ENCODE measurements at regions not wholly inside any gene's neighbourhood (a gene's known extent, or its start where the extent isn't known, plus 50 kb on each side); places are given as distances from the start of the nearest gene placed in this dataset.
"Not testable (repeated sequence)": the region's sequence is repeated elsewhere in the genome, so short reads cannot be mapped to it uniquely, and the experiment has no call there.

- no peak for DNase-seq
Measured at GRCh38 chrX:74251006-74251930, 52.7 kb upstream of the ZCCHC13 start.

DNA sequence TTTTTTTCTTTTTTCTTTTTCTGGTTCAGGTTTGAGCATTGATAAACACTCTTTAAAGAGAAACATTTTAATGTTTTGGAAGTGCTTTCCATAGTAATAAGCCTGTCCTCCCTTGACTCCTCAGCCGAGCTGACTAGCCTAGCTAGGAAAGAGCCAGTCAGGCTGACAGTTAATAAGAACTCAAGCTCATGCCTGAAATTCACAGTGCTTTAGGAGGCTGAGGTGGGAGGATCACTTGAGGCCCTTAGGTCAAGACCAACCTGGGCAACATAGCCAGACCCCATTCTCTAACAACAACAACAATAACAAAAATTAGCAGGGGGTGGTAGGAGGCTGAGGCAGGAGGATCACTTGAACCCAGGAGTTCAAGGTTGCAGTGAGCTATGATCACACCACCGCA is 53.4 kb upstream of the ZCCHC13 start:
- DNase-seq, result no peak

DNA sequence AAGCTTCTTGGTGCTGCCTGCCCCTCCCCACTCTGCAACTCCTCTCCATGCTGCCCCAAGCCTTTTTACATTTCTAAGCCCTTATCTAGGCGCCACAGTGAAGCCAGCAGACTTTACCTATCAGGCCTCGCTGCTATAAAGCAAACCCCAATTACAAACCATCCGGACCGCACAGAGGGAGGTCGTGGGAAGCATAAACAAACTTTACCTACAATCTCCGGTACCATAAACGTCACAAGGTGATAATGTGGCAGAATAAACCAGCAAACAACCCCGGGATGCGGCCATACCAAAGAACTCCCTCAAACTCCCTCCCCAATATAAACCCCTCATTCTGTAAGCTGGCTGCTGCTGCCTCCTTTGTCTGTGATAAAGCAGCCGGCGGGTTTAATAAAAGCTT is 54.0 kb upstream of the ZCCHC13 start:
- DNase-seq, result no peak

GRCh38 chrX:74248889-74249288 is 55.1 kb upstream of the ZCCHC13 start:
- no peak for DNase-seq

DNA sequence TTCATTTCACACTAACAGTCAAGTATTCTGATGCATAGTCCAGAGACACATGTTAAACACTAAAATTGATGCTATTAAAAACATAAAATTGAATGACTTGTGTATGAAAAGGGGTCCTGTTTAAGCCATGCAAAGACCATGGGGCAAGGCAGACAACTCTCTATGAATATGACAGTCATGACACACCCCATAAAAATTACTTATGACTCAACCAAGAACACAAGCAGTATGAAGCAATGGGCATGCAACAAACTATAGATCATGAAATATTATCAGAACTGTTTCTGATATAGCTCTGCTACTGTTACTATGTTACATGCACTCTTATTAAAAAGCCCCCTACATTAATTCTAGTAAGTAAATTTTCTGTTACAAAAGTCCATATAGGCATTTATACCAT is 57.5 kb upstream of the ZCCHC13 start:
- no peak for DNase-seq

DNA sequence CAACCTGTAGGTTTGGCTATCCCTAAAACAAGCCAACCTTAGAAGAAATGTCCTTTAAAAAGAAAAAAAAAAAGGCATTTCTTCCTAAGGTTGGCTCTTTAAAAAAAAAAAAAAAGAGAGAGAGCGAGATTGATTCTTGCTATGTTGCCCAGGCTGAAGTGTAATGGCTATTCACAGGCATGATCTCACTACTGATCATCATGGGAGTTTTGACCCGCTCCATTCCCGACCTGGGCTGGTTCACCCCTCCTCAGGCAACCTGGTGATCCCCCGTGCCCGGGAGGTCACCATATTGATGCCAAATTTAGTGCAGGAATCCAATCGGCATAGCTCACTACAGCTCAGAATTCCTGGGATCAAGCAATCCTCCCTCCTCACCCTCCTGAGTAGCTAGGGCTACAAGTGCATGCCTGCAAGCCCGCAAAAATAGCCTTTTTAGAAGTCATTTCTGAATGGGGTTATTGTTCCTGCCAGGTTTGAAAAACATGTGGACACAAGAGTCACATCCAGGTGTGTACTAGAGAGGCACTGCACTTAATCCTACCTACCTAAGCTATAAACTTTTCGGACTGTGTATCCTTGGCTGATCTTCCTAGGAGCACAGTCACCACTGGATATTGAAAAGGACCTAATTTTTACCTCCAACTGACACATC is 61.4 kb upstream of the ZCCHC13 start:
- DNase-seq, result no peak

- no peak for DNase-seq
Measured at GRCh38 chrX:74242050-74242449, 61.9 kb upstream of the ZCCHC13 start.

DNA sequence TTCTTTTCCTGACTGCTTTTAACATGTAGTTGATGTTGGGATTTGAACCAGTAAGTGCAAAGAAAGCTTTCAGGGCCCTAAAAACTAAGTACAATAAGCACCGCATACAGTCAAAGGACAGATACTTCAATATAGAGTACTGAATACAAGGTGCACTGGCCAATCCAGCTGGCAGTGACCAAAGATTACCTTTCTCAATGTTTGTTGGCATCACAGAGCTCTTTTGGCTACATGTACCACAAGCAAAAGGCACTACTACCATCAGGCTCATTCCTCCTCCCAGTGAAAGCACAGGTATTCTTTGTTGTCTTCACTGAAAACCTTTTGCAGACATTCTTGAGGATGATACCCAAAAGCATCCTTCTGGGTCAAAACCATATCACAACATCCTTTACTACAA is 65.2 kb upstream of the ZCCHC13 start:
- no peak for DNase-seq

DNA sequence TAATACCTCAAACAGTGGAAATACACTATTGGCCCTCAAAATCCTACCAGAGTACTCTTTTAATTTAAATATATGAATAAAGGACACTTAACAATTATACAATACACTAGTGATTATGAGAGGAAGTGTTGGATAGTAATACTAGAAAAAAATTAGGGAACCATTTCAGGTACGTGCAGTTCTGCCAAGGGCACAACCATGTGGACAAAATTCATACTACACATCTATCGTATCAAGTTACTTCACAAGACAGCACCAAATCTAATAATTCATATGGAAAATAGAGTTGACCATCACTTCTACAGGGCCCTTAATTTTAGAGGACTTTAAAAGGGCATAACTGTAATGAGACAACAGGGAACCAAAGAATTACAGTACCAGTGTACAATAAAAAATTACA is 69.2 kb upstream of the ZCCHC13 start:
- DNase-seq, result no peak

- DNase-seq, result no peak
Measured at GRCh38 chrX:74232859-74233258, 71.1 kb upstream of the ZCCHC13 start.

DNA sequence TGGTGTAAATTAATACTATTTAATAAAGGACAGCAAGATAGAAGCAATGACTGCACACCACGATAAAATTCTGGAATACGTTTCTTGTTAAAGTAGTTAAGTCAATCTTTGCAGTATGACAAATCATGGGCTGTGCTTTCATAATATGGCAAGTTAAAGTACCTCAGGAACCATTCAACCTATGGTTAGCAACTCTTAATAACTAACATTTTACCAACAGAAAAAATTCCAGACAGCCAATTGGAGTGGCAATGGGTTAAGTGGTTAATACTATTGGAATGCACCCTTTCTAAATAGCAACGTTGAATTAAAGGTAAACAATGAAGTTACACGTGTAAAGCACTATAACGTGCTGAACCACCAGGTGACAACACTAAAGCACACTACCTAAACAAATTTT is 72.4 kb upstream of the ZCCHC13 start:
- DNase-seq, result no peak

DNA sequence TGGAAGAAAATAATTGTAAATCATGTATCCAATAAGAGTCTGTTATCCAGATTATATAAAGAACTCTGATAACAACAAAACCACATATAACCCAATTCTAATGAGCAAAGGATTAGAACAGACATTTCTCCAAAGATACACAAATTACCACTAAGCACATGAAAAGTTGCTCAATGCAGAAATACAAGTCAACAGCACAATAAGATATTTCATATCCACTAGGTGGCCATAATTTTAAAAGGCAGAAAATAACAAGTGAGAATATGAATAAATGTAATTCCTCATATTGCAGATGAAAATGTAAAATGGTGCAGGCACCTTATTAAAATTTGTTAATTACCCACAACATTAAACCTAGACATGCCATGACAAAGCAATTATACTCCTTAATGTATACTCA is 73.9 kb upstream of the ZCCHC13 start:
- DNase-seq, result no peak

DNA sequence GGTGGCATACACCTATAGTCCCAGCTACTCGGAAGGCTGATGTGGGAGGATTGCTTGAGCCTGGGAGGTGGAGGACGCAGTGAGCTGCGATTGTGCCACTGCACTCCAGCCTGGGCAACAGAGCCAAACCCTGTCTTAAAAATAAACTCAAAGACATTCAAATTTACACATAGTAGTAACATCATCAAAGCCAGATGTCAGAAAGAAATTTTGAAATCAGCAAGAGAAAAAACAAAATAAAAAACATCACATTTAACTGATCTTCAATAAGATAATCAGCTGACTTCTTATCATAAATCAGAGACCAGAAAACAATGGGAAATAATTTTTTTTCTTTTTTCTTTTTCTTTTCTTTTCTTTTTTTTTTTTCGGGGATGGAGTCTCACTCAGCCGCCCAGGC is 78.9 kb upstream of the ZCCHC13 start:
- DNase-seq, result no peak

DNA sequence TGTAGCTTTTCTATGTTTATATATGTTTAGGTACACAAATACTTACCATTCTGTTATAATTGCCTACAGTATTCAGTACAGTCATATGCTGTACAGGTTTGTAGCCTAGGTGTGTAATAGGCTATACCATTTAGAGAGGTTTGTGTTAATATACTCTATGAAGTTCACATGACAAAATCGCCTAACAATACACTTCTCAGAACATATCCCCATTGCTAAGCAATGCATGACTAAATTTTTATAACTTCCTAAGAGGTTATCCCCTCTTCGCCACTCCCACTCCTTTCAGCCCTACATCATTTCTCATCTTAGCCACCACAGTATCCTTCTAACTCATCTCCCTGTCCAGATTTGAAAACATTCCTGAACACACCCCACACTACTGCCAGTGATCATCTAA is 83.7 kb upstream of the ZCCHC13 start:
- no peak for DNase-seq

DNA sequence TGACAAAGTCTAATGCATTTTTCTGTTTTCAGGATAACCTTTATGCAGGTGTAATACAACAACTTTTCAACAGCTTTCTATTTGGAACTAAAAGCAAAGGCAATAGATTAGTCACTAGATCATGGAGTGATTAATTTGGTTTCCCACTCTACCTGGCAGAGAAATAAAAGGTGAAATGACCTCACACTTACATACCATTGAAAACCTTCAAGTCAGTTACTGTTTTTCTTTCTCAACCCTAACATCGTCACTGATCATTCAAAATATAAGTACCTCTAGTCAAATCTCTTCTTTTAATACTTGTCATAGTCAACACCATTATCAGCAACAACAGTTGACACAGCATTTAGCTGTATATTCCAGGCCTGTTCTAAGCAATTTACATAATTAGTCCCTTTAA is 85.1 kb upstream of the ZCCHC13 start:
- DNase-seq, result no peak

- no peak for DNase-seq
Measured at GRCh38 chrX:74216421-74216820, 87.6 kb upstream of the ZCCHC13 start.

GRCh38 chrX:74211911-74212310 is 92.1 kb upstream of the ZCCHC13 start:
- DNase-seq, result no peak

- no peak for DNase-seq
Measured at GRCh38 chrX:74207539-74207938, 96.4 kb upstream of the ZCCHC13 start.

DNA sequence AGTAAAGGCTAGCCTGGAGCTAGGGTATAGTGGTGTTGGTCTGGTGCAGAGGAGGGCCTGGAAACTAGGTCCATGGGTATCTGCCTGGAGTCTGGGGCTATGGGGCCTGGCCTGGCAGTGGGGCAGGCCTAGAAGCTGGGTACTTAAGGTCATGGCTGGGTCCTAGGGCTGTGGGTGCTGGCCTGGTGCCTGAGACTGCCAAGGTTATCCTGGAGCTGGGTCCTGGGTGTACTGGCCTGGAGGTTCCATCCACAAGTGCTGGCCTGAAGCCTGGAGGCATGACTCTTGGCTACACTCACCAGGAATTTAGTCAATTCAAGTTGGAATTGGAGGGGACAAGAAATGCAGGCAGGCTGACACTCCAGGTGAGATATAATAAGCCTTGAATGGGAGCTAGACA is 108.4 kb upstream of the ZCCHC13 start:
- no peak for DNase-seq

- no peak for DNase-seq
Measured at GRCh38 chrX:74195120-74195519, 108.9 kb upstream of the ZCCHC13 start.

- no peak for DNase-seq
Measured at GRCh38 chrX:74187211-74187610, 116.8 kb upstream of the ZCCHC13 start.

- not testable (repeated sequence) for DNase-seq
Measured at GRCh38 chrX:74183047-74183446, 120.9 kb upstream of the ZCCHC13 start.

DNA sequence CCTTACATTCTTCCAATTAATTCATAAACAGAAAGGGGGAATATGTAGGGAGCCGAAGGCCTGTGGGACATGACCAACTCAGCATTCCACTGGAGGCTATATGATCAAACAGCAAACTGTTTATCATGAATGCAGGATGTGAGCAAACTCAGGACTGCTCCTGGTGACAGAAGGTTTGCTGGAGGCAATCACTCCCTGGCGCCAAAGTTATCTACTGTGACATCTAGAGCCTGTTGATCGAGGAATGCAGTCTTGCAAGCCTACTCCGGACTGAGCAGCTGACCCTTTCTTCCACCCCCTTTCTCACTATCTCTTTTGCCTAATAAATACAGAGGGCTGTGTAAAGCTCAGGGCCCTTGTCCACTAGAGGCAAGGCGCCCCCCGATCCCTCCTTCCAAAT is 122.0 kb upstream of the ZCCHC13 start:
- DNase-seq, result not testable (repeated sequence)

DNA sequence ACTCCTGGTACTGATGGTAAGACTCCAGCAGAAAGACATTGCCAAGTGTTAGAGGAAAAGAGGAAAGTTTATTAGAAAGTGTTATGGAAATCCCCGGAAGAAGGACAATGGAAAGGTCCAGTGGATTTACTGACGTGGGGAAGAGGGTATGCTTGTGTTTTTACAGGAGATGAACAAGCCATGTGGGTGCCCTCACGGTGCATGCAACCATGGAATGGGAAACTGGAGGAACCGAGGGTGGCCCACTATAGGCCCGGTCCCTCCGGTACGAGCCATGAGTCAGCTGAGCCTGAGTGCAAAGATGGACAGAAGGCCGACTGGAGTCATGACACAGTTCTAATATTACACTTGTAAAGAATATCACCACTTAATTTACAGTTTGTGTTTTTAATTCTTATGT is 123.3 kb upstream of the ZCCHC13 start:
- no peak for DNase-seq

DNA sequence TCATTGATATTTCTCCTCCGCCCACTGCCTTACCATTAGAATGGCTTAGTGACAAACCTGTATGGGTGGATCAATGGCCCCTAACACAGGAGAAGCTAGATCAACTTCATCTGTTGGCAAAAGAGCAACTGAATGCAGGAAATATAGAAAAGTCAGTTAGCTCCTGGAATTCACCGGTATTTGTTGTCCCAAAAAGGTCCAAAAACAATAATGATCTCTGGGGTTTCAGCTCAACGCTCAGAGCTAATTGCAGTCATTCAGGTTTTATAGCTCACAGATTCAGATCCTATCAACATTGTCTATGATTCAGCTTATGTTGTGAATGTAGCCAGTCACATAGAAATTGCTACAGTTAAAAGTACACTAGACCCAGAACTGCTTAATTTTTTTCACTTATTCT is 124.0 kb upstream of the ZCCHC13 start:
- DNase-seq, result no peak
